ENCODE measurements at regions not wholly inside any gene's neighbourhood (a gene's known extent, or its start where the extent isn't known, plus 50 kb on each side); places are given as distances from the start of the nearest gene placed in this dataset.

GRCh38 chr1:182175361-182175931, 113.9 kb upstream of the ZNF648 start:
- TF ChIP-seq CTCF (IDR thresholded peaks at IDR 0.05) (no peak), EZH2 (IDR thresholded peaks at IDR 0.05; ENCODE audit: borderline replicate concordance, insufficient read depth, low read depth, low read length, poor library complexity, severe bottlenecking) (no peak)

Data from B cell (primary cell).